ENCODE measurements at regions not wholly inside any gene's neighbourhood (a gene's known extent, or its start where the extent isn't known, plus 50 kb on each side); places are given as distances from the start of the nearest gene placed in this dataset.
A peak's percentile ranks its signal among the peaks of the same experiment; 100 is the strongest.

GRCh38 chr20:57783956-57784837 lies 74.4 kb upstream of the PMEPA1 start:
- H3K4me3 ChIP-seq (ENCODE audit: severe bottlenecking) = no peak overlapping the region
- no peaks in the 10 kb centered on the region for H3K36me3 ChIP-seq (ENCODE audit: low read depth)
- DNase-seq (ENCODE audit: low spot score) (peak; percentile 54), ATAC-seq (ENCODE audit: low read depth) (no peak)
- H3K9me3 ChIP-seq (ENCODE audit: severe bottlenecking) = no peaks in the 10 kb centered on the region
- H3K27ac ChIP-seq (ENCODE audit: poor library complexity, severe bottlenecking) = no peak overlapping the region
- H3K27me3 ChIP-seq (ENCODE audit: insufficient read depth, poor library complexity, severe bottlenecking) = no peaks in the 10 kb centered on the region
- TF ChIP-seq CTCF (IDR thresholded peaks at IDR 0.05; ENCODE audit: poor library complexity, severe bottlenecking) = no peak
- H3K4me1 ChIP-seq (ENCODE audit: insufficient read depth, poor library complexity, severe bottlenecking) = no peaks in the 10 kb centered on the region

- no peak for ATAC-seq (ENCODE audit: low read depth)
- Histone ChIP-seq H3K4me3 (ENCODE audit: severe bottlenecking) (no peak overlapping the region), H3K27ac (ENCODE audit: poor library complexity, severe bottlenecking) (no peak overlapping the region), H3K9me3 (ENCODE audit: severe bottlenecking) (no peaks in the 10 kb centered on the region), H3K4me1 (ENCODE audit: insufficient read depth, poor library complexity, severe bottlenecking) (no peaks in the 10 kb centered on the region), H3K27me3 (ENCODE audit: insufficient read depth, poor library complexity, severe bottlenecking) (no peaks in the 10 kb centered on the region), H3K36me3 (ENCODE audit: low read depth) (no peaks in the 10 kb centered on the region)
- no peak for TF ChIP-seq CTCF (IDR thresholded peaks at IDR 0.05; ENCODE audit: poor library complexity, severe bottlenecking)
- peak; percentile 74 for DNase-seq (ENCODE audit: low spot score)
These were observed 73.4 kb upstream of the PMEPA1 start for GRCh38 chr20:57783196-57783595.

GRCh38 chr20:57782631-57783041 lies 72.8 kb upstream of the PMEPA1 start:
- no peaks in the 10 kb centered on the region for H3K36me3 ChIP-seq (ENCODE audit: low read depth)
- TF ChIP-seq CTCF (IDR thresholded peaks at IDR 0.05; ENCODE audit: poor library complexity, severe bottlenecking) = no peak
- H3K27ac ChIP-seq (ENCODE audit: poor library complexity, severe bottlenecking) = no peak overlapping the region
- no peaks in the 10 kb centered on the region for H3K9me3 ChIP-seq (ENCODE audit: severe bottlenecking)
- peak; percentile 79 for DNase-seq (ENCODE audit: low spot score)
- H3K4me3 ChIP-seq (ENCODE audit: severe bottlenecking) = no peak overlapping the region
- ATAC-seq (ENCODE audit: low read depth) = peak; percentile 16; the same call in 1 of the 3 replicates
- H3K27me3 ChIP-seq (ENCODE audit: insufficient read depth, poor library complexity, severe bottlenecking) = no peaks in the 10 kb centered on the region
- H3K4me1 ChIP-seq (ENCODE audit: insufficient read depth, poor library complexity, severe bottlenecking) = no peaks in the 10 kb centered on the region

GRCh38 chr20:57781901-57782300 lies 72.1 kb upstream of the PMEPA1 start:
- H3K36me3 ChIP-seq (ENCODE audit: low read depth) = no peaks in the 10 kb centered on the region
- no peaks in the 10 kb centered on the region for H3K27me3 ChIP-seq (ENCODE audit: insufficient read depth, poor library complexity, severe bottlenecking)
- TF ChIP-seq CTCF (IDR thresholded peaks at IDR 0.05; ENCODE audit: poor library complexity, severe bottlenecking) = no peak
- peak; percentile 77 for DNase-seq (ENCODE audit: low spot score)
- ATAC-seq (ENCODE audit: low read depth) = no peak
- H3K4me3 ChIP-seq (ENCODE audit: severe bottlenecking) = no peak overlapping the region
- no peak overlapping the region for H3K27ac ChIP-seq (ENCODE audit: poor library complexity, severe bottlenecking)
- H3K4me1 ChIP-seq (ENCODE audit: insufficient read depth, poor library complexity, severe bottlenecking) = peaks cover 3% of the 10 kb centered on the region
- no peaks in the 10 kb centered on the region for H3K9me3 ChIP-seq (ENCODE audit: severe bottlenecking)

DNA sequence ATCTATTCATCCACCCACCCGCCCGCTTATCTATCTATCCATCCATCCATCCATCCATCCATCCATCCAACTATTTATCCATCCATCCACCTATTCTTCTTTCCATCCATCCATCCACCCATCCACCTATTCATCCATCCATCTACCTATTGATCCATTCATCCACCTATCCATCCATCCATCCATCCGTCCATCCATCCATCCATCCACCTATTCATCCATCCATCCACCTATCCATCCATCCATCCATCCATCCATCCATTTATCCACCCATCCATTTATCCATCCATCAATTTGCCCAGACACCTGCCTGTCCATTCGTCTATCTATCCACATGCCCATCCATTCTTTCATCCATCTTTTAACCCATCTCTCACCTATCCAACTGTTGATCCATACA lies 71.1 kb upstream of the PMEPA1 start:
- Histone ChIP-seq H3K27me3 (ENCODE audit: insufficient read depth, poor library complexity, severe bottlenecking) (no peaks in the 10 kb centered on the region), H3K4me3 (ENCODE audit: severe bottlenecking) (no peak overlapping the region), H3K9me3 (ENCODE audit: severe bottlenecking) (no peaks in the 10 kb centered on the region), H3K36me3 (ENCODE audit: low read depth) (no peaks in the 10 kb centered on the region), H3K27ac (ENCODE audit: poor library complexity, severe bottlenecking) (no peak overlapping the region), H3K4me1 (ENCODE audit: insufficient read depth, poor library complexity, severe bottlenecking) (peaks cover 13% of the 10 kb centered on the region)
- DNase-seq (ENCODE audit: low spot score) (no peak), ATAC-seq (ENCODE audit: low read depth) (no peak)
- TF ChIP-seq CTCF (IDR thresholded peaks at IDR 0.05; ENCODE audit: poor library complexity, severe bottlenecking) = no peak

Measured in RWPE2 (cell line).